CD4-positive, CD25-positive, alpha-beta regulatory T cell (primary cell): ENCODE measurements at regions not wholly inside any gene's neighbourhood (a gene's known extent, or its start where the extent isn't known, plus 50 kb on each side); places are given as distances from the start of the nearest gene placed in this dataset.
"Not testable (repeated sequence)": the region's sequence is repeated elsewhere in the genome, so short reads cannot be mapped to it uniquely, and the experiment has no call there.

Source experiments
- ATAC-seq, 2 donors: fragments of 150-1000 bp; cut with Tn5 transposase; one replicate each; pipeline ENCODE4 v1.10.0; 2021; ENCODE audit warnings: low read depth in 2 of 2, moderate number of reproducible peaks in 2 of 2, moderate library complexity in 1 of 2
- DNase-seq, 3 donors: peaks; one replicate each; pipeline versions ENCODE4 v3.0.0 to v3.0.0-alpha.2; 2012 to 2022; ENCODE audit warnings: mixed read lengths in 1 of 3
- H3K27ac ChIP-seq: one replicate; pipeline ENCODE4 v1.7.0; 2013; ENCODE audit warnings: mild to moderate bottlenecking, low read length; ENCODE audit not compliant: insufficient read depth, poor library complexity, severe bottlenecking
- H3K27me3 ChIP-seq: one replicate; pipeline ENCODE4 v1.7.0; 2013; ENCODE audit warnings: low read length; ENCODE audit not compliant: control insufficient read depth, insufficient read depth
- H3K36me3 ChIP-seq: one replicate; pipeline ENCODE4 v1.7.0; 2013; ENCODE audit warnings: mild to moderate bottlenecking, low read length, moderate library complexity; ENCODE audit not compliant: control insufficient read depth, insufficient read depth
- H3K4me1 ChIP-seq: 2 replicates; pipeline ENCODE4 v1.7.0; 2013; ENCODE audit warnings: mild to moderate bottlenecking, low read length; ENCODE audit not compliant: insufficient read depth, control insufficient read depth, poor library complexity, severe bottlenecking
- H3K4me3 ChIP-seq: one replicate; pipeline ENCODE4 v1.7.0; 2013; ENCODE audit warnings: low read depth, mild to moderate bottlenecking, low read length, moderate library complexity
- H3K9me3 ChIP-seq, 2 experiments: 1 replicate in 1 of 2; 2 replicates in 1 of 2; pipeline ENCODE4 v1.7.0; 2013; ENCODE audit warnings: low read length in 2 of 2, mild to moderate bottlenecking in 1 of 2, moderate library complexity in 1 of 2; ENCODE audit not compliant: control insufficient read depth in 2 of 2
- H3K27ac Mint-ChIP-seq, 3 donors: one replicate each; pipeline ENCODE4 v1.8.0; 2020 to 2022; ENCODE audit warnings: mild to moderate bottlenecking in 3 of 3, mixed read lengths in 3 of 3, moderate library complexity in 2 of 3
- H3K27me3 Mint-ChIP-seq: one replicate; pipeline ENCODE4 v1.8.0; 2022; ENCODE audit warnings: mild to moderate bottlenecking, mixed read lengths
- H3K36me3 Mint-ChIP-seq: one replicate; pipeline ENCODE4 v1.8.0; 2020; ENCODE audit warnings: mixed read lengths
- H3K4me1 Mint-ChIP-seq, 4 donors: one replicate each; pipeline ENCODE4 v1.8.0; 2020 to 2022; ENCODE audit warnings: mixed read lengths in 4 of 4, mild to moderate bottlenecking in 1 of 4
- H3K4me3 Mint-ChIP-seq, 4 donors: one replicate each; pipeline ENCODE4 v1.8.0; 2020 to 2022; ENCODE audit warnings: mild to moderate bottlenecking in 4 of 4, mixed read lengths in 4 of 4, moderate library complexity in 3 of 4
- H3K9me3 Mint-ChIP-seq, 7 donors: one replicate each; pipeline ENCODE4 v1.8.0; 2020 to 2022; ENCODE audit warnings: mixed read lengths in 7 of 7, mild to moderate bottlenecking in 3 of 7, moderate library complexity in 2 of 7

DNA sequence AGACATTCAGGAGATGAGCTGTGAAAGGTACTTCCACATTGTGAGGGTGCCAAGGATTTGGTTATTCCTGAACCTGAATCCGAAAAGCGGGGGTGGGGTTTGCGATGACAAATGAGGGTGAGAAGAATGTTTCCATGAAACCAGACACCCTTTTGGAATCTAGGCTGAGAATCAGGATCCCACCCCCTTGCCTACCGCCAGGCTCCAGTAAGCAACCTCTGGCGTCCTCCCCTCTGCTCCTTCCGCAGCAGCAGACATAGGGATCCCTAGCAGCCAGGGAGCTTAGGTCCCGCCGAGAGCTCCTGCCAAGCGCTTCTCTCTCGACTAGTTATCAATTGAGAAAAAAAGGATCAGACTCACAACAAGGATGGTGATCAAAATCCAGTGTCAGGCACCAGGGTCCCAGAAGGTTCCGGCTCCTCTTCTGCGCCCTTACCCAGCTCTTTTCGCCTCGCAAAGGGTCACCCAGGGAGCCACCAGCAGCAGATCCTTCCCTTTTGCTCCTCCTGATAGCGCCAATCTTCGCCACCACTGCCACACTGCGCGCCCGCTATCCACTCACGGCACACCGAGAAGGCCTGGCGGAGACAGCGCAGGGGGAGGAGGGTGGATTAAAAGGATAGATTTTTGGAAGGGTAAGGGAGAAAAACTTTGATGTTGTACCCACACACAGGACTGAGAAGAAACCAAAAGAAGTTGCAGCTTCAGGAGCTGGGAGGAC, 859.5 kb downstream of the KCNJ18 start:
- H3K27me3 ChIP-seq, H3K4me1 ChIP-seq, H3K9me3 Mint-ChIP-seq, H3K36me3 ChIP-seq, H3K9me3 ChIP-seq, H3K4me1 Mint-ChIP-seq, H3K27me3 Mint-ChIP-seq, ATAC-seq, H3K4me3 Mint-ChIP-seq, H3K27ac ChIP-seq, DNase-seq, H3K36me3 Mint-ChIP-seq, H3K27ac Mint-ChIP-seq, H3K4me3 ChIP-seq: not testable (repeated sequence)

DNA sequence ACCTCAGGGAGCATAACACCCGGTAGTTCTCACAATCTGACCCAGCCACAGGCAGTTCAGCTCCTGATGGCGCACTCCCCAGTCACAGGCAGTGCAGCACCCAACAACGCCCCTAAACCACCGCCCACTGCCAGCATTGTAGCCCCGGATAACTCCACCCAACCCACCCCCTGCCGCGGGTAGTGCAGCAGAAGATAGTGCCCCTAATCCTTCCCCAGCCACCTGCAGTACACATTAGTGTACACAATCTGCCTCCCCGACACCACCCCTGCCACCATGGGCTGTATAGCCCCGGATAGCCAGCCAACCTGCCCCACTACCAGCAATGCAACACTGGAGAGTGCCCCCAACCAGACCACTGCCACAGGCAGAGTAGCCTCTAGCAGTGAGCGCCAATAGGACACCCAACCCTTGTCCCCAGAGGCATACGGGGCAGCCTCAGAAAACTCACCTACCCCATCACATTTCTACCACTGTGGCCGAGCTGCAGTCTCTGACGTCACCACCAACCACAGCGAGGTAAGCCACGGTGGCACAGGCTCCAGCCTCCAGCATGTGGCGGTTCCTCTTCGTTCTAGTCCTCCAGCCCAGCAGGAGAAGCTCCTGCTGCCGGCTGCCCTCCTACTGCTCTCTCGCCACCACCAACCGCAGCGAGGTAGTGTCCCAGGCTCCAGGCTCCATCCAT, 877.3 kb downstream of the KCNJ18 start:
- no peaks in the 10 kb centered on the region for H3K27me3 Mint-ChIP-seq
- no peaks in the 10 kb centered on the region for H3K36me3 ChIP-seq
- no peak overlapping the region for H3K4me3 Mint-ChIP-seq
- H3K27me3 ChIP-seq = no peaks in the 10 kb centered on the region
- H3K9me3 Mint-ChIP-seq = peaks cover 0 to 36% (median 8%) of the 10 kb centered on the region in 7 donors
- ATAC-seq (no peak), DNase-seq (no peak)
- H3K4me1 ChIP-seq = no peaks in the 10 kb centered on the region
- no peak overlapping the region for H3K4me3 ChIP-seq
- no peaks in the 10 kb centered on the region for H3K4me1 Mint-ChIP-seq
- H3K9me3 ChIP-seq = peaks cover 1 to 13% of the 10 kb centered on the region in 2 experiments
- H3K27ac ChIP-seq = no peak overlapping the region
- no peaks in the 10 kb centered on the region for H3K36me3 Mint-ChIP-seq
- H3K27ac Mint-ChIP-seq = peak overlapping the region in 1 of 3 donors; percentile 70

DNA sequence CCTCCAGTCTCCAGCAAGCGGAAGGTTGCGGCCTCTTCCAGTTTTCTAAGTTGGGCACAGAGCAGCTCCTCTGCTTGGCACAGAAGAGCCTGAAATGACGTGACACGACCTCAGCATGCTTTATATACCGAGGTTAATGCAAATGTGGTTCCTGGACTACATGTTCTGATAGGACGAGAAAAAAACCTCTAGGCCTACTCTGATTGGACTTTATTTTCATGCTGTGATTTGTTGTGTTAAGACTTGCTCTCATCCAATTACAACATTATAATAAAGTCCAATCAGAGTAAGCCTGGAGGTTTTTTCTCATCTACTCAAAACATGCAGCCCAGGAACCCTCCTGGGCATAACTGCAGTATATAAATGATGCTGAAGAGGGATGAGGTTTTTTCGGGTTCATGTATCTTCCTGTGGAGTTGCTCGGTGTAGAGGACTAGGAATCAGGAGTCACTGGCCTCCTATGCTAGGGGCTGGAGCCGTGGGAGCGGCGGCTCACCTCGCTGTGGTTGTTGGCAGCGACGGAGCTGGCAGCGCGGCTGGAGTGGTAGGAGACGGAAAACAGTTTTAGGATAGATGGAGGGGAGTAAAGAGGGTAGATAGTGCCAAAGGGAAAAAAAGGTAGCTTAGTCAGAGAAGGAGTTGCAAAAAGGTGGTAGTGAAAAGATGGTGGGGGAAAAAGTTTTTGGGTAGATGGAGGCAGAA, 878.0 kb downstream of the KCNJ18 start:
- Histone ChIP-seq H3K4me1 (no peaks in the 10 kb centered on the region), H3K27me3 (no peaks in the 10 kb centered on the region), H3K36me3 (no peaks in the 10 kb centered on the region), H3K9me3 (peaks cover 0 to 13% of the 10 kb centered on the region in 2 experiments), H3K4me3 (no peak overlapping the region), H3K27ac (no peak overlapping the region)
- H3K27me3 Mint-ChIP-seq = no peaks in the 10 kb centered on the region
- no peak for ATAC-seq
- H3K27ac Mint-ChIP-seq = no peak overlapping the region
- no peaks in the 10 kb centered on the region for H3K4me1 Mint-ChIP-seq
- H3K36me3 Mint-ChIP-seq = no peaks in the 10 kb centered on the region
- H3K9me3 Mint-ChIP-seq = peaks cover 0 to 36% (median 8%) of the 10 kb centered on the region in 7 donors
- no peak for DNase-seq
- H3K4me3 Mint-ChIP-seq = no peak overlapping the region

DNA sequence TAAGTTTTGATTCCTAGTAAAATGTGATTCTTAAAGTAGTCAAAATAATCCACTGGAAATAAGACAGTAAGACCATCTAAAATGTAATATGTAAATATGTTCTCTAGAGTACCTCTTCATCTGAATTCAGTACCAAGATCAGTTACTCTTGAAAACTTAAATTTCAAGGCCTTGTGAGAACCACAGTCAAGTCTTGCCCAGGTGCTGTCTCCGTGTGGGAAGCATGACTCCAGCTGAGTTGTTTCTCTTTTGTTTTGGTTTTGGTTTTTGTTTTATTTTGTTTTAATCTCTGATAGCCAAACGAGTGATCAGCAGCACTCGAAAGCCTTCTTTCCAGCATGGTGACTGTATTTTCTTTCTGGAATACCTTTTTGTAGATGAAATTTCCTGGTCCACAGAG, 907.0 kb downstream of the KCNJ18 start:
- H3K36me3 Mint-ChIP-seq = no peaks in the 10 kb centered on the region
- no peaks in the 10 kb centered on the region for H3K4me1 ChIP-seq
- no peaks in the 10 kb centered on the region for H3K36me3 ChIP-seq
- H3K27me3 Mint-ChIP-seq = no peaks in the 10 kb centered on the region
- no peak overlapping the region for H3K4me3 Mint-ChIP-seq
- no peaks in the 10 kb centered on the region for H3K9me3 ChIP-seq
- H3K27ac ChIP-seq = no peak overlapping the region
- H3K9me3 Mint-ChIP-seq = peaks cover 2 to 25% (median 4%) of the 10 kb centered on the region in 7 donors
- H3K27ac Mint-ChIP-seq = no peak overlapping the region
- no peaks in the 10 kb centered on the region for H3K4me1 Mint-ChIP-seq
- no peak for ATAC-seq
- H3K4me3 ChIP-seq = no peak overlapping the region
- H3K27me3 ChIP-seq = no peaks in the 10 kb centered on the region
- DNase-seq = no peak

DNA sequence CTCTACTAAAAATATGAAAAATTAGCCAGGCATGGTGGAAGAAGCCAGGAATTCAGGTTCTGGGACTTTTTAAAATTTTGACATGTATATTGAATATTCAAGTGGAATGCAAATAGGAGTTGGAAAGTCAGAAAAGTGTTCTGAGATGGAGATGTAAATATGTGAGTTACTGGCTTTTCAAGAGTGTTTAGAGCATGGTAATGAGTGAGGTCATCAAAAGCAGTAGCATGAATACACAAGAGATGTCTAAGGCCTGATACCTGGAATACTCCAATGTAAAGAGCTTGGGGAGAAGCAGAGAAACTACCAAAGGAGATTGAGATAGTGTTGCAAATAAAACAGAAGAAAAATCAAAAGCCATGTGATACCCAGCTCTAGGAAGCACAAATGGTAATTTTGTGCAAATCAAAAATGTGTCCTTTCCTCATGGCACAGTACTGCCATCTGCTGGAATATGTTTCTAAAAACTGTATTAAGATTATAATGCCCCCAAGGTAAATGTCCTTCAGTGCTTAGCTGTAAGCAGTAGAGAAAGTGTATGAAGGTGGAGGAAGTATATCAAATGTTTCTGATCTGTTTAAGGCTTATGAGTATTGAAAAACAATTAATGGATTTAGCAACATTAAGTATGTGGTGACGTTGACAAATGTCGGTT, 908.4 kb downstream of the KCNJ18 start:
- no peaks in the 10 kb centered on the region for H3K36me3 ChIP-seq
- H3K9me3 Mint-ChIP-seq = peaks cover 2 to 28% (median 7%) of the 10 kb centered on the region in 7 donors
- no peaks in the 10 kb centered on the region for H3K27me3 ChIP-seq
- H3K27ac ChIP-seq = no peak overlapping the region
- no peak overlapping the region for H3K4me3 ChIP-seq
- no peaks in the 10 kb centered on the region for H3K9me3 ChIP-seq
- no peak for ATAC-seq
- H3K4me1 Mint-ChIP-seq = no peaks in the 10 kb centered on the region
- no peaks in the 10 kb centered on the region for H3K27me3 Mint-ChIP-seq
- no peaks in the 10 kb centered on the region for H3K4me1 ChIP-seq
- no peak for DNase-seq
- no peak overlapping the region for H3K4me3 Mint-ChIP-seq
- H3K27ac Mint-ChIP-seq = no peak overlapping the region
- H3K36me3 Mint-ChIP-seq = no peaks in the 10 kb centered on the region
